ENCODE measurements at regions not wholly inside any gene's neighbourhood (a gene's known extent, or its start where the extent isn't known, plus 50 kb on each side); places are given as distances from the start of the nearest gene placed in this dataset.

- TF ChIP-seq, protein P1, sequence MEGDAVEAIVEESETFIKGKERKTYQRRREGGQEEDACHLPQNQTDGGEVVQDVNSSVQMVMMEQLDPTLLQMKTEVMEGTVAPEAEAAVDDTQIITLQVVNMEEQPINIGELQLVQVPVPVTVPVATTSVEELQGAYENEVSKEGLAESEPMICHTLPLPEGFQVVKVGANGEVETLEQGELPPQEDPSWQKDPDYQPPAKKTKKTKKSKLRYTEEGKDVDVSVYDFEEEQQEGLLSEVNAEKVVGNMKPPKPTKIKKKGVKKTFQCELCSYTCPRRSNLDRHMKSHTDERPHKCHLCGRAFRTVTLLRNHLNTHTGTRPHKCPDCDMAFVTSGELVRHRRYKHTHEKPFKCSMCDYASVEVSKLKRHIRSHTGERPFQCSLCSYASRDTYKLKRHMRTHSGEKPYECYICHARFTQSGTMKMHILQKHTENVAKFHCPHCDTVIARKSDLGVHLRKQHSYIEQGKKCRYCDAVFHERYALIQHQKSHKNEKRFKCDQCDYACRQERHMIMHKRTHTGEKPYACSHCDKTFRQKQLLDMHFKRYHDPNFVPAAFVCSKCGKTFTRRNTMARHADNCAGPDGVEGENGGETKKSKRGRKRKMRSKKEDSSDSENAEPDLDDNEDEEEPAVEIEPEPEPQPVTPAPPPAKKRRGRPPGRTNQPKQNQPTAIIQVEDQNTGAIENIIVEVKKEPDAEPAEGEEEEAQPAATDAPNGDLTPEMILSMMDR (conservative IDR thresholded peaks at IDR 0.05; ENCODE audit: low read depth in 2 of 2) = no peak
- TF ChIP-seq EZH2 (IDR thresholded peaks at IDR 0.05; ENCODE audit: low read depth, unreplicated experiment) = no peak
- no peak for TF ChIP-seq ZNF114 (CRISPR knock-in tag; IDR thresholded peaks at IDR 0.05)
- TF ChIP-seq POLR2AphosphoS5 (IDR thresholded peaks at IDR 0.05; ENCODE audit: low read depth) = no peak
- TF ChIP-seq REST (IDR thresholded peaks at IDR 0.05; ENCODE audit: unreplicated experiment) = no peak
- TF ChIP-seq EZH2phosphoT487 (IDR thresholded peaks at IDR 0.05; ENCODE audit: unreplicated experiment) = no peak
- TF ChIP-seq, protein P2, sequence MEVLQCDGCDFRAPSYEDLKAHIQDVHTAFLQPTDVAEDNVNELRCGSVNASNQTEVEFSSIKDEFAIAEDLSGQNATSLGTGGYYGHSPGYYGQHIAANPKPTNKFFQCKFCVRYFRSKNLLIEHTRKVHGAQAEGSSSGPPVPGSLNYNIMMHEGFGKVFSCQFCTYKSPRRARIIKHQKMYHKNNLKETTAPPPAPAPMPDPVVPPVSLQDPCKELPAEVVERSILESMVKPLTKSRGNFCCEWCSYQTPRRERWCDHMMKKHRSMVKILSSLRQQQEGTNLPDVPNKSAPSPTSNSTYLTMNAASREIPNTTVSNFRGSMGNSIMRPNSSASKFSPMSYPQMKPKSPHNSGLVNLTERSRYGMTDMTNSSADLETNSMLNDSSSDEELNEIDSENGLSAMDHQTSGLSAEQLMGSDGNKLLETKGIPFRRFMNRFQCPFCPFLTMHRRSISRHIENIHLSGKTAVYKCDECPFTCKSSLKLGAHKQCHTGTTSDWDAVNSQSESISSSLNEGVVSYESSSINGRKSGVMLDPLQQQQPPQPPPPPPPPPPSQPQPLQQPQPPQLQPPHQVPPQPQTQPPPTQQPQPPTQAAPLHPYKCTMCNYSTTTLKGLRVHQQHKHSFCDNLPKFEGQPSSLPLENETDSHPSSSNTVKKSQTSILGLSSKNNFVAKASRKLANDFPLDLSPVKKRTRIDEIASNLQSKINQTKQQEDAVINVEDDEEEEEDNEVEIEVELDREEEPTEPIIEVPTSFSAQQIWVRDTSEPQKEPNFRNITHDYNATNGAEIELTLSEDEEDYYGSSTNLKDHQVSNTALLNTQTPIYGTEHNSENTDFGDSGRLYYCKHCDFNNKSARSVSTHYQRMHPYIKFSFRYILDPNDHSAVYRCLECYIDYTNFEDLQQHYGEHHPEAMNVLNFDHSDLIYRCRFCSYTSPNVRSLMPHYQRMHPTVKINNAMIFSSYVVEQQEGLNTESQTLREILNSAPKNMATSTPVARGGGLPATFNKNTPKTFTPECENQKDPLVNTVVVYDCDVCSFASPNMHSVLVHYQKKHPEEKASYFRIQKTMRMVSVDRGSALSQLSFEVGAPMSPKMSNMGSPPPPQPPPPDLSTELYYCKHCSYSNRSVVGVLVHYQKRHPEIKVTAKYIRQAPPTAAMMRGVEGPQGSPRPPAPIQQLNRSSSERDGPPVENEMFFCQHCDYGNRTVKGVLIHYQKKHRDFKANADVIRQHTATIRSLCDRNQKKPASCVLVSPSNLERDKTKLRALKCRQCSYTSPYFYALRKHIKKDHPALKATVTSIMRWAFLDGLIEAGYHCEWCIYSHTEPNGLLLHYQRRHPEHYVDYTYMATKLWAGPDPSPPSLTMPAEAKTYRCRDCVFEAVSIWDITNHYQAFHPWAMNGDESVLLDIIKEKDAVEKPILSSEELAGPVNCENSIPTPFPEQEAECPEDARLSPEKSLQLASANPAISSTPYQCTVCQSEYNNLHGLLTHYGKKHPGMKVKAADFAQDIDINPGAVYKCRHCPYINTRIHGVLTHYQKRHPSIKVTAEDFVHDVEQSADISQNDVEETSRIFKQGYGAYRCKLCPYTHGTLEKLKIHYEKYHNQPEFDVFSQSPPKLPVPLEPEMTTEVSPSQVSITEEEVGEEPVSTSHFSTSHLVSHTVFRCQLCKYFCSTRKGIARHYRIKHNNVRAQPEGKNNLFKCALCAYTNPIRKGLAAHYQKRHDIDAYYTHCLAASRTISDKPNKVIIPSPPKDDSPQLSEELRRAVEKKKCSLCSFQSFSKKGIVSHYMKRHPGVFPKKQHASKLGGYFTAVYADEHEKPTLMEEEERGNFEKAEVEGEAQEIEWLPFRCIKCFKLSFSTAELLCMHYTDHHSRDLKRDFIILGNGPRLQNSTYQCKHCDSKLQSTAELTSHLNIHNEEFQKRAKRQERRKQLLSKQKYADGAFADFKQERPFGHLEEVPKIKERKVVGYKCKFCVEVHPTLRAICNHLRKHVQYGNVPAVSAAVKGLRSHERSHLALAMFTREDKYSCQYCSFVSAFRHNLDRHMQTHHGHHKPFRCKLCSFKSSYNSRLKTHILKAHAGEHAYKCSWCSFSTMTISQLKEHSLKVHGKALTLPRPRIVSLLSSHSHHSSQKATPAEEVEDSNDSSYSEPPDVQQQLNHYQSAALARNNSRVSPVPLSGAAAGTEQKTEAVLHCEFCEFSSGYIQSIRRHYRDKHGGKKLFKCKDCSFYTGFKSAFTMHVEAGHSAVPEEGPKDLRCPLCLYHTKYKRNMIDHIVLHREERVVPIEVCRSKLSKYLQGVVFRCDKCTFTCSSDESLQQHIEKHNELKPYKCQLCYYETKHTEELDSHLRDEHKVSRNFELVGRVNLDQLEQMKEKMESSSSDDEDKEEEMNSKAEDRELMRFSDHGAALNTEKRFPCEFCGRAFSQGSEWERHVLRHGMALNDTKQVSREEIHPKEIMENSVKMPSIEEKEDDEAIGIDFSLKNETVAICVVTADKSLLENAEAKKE (CRISPR knock-in tag; IDR thresholded peaks at IDR 0.05) = no peak
- no peak for TF ChIP-seq NANOG (IDR thresholded peaks at IDR 0.05; ENCODE audit: borderline replicate concordance)
- TF ChIP-seq CREB1 (CRISPR knock-in tag; IDR thresholded peaks at IDR 0.05; ENCODE audit: low read depth) = no peak
- TF ChIP-seq, protein P3, sequence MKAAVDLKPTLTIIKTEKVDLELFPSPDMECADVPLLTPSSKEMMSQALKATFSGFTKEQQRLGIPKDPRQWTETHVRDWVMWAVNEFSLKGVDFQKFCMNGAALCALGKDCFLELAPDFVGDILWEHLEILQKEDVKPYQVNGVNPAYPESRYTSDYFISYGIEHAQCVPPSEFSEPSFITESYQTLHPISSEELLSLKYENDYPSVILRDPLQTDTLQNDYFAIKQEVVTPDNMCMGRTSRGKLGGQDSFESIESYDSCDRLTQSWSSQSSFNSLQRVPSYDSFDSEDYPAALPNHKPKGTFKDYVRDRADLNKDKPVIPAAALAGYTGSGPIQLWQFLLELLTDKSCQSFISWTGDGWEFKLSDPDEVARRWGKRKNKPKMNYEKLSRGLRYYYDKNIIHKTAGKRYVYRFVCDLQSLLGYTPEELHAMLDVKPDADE (IDR thresholded peaks at IDR 0.05) = no peak
- no peak for TF ChIP-seq JUNB (IDR thresholded peaks at IDR 0.05; ENCODE audit: unreplicated experiment)
- no peak for TF ChIP-seq ZNF331 (CRISPR knock-in tag; IDR thresholded peaks at IDR 0.05; ENCODE audit: low read depth)
- TF ChIP-seq STAT1 (IDR thresholded peaks at IDR 0.05; ENCODE audit: unreplicated experiment) = no peak
These were observed 193.0 kb upstream of the PPP3CA start for GRCh38 chr4:101540336-101540735.

Data from GM23338 (cell line).